Body of pancreas (tissue), 4 donors: ENCODE measurements at regions not wholly inside any gene's neighbourhood (a gene's known extent, or its start where the extent isn't known, plus 50 kb on each side); places are given as distances from the start of the nearest gene placed in this dataset.

Experiments used
- POLR2A ChIP-seq, 3 donors: fragments of 450-650 bp; IDR thresholded peaks; one replicate each; pipeline ENCODE4 v1.6.1; 2016; ENCODE audit warnings: antibody characterized with exemption in 3 of 3, mild to moderate bottlenecking in 2 of 3
- TF ChIP-seq, protein P1 (sequence below), 7 experiments: fragments of 450-650 bp in 4 of 7; fragments of 200-600 bp in 3 of 7; sonication (generic) in 3 of 7; IDR thresholded peaks; one replicate each; pipeline ENCODE4 v1.5.1; 2016 to 2019; ENCODE audit warnings: antibody characterized with exemption in 7 of 7

GRCh38 chr7:28355635-28356319, 56.5 kb upstream of the CREB5 start:
- TF ChIP-seq, protein P1, sequence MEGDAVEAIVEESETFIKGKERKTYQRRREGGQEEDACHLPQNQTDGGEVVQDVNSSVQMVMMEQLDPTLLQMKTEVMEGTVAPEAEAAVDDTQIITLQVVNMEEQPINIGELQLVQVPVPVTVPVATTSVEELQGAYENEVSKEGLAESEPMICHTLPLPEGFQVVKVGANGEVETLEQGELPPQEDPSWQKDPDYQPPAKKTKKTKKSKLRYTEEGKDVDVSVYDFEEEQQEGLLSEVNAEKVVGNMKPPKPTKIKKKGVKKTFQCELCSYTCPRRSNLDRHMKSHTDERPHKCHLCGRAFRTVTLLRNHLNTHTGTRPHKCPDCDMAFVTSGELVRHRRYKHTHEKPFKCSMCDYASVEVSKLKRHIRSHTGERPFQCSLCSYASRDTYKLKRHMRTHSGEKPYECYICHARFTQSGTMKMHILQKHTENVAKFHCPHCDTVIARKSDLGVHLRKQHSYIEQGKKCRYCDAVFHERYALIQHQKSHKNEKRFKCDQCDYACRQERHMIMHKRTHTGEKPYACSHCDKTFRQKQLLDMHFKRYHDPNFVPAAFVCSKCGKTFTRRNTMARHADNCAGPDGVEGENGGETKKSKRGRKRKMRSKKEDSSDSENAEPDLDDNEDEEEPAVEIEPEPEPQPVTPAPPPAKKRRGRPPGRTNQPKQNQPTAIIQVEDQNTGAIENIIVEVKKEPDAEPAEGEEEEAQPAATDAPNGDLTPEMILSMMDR (IDR thresholded peaks at IDR 0.05) = no peak
- no peak for TF ChIP-seq POLR2A (IDR thresholded peaks at IDR 0.05)
